DND-41 (cell line): ENCODE measurements at regions not wholly inside any gene's neighbourhood (a gene's known extent, or its start where the extent isn't known, plus 50 kb on each side); places are given as distances from the start of the nearest gene placed in this dataset.
"Not testable (repeated sequence)": the region's sequence is repeated elsewhere in the genome, so short reads cannot be mapped to it uniquely, and the experiment has no call there.

Experiments used
- CTCF ChIP-seq: IDR thresholded peaks from 2 replicates; pipeline ENCODE4 v1.5.1; 2012; ENCODE audit warnings: borderline replicate concordance, low read length, moderate library complexity, mild to moderate bottlenecking; ENCODE audit not compliant: poor library complexity, severe bottlenecking; ENCODE audit errors: extremely low read depth
- EZH2 ChIP-seq: IDR thresholded peaks from 3 replicates; pipeline ENCODE4 v1.6.1; 2012; ENCODE audit warnings: borderline replicate concordance, low read depth, mild to moderate bottlenecking, moderate library complexity, low read length, inconsistent platforms; ENCODE audit not compliant: severe bottlenecking

GRCh38 chr18:10356999-10357398 lies 97.4 kb upstream of the APCDD1 start:
- TF ChIP-seq CTCF, EZH2: not testable (repeated sequence)
